CD14-positive monocyte (primary cell): ENCODE measurements at regions not wholly inside any gene's neighbourhood (a gene's known extent, or its start where the extent isn't known, plus 50 kb on each side); places are given as distances from the start of the nearest gene placed in this dataset.
A peak's percentile ranks its signal among the peaks of the same experiment; 100 is the strongest.

ENCODE experiments used
- DNase-seq, 3 donors: peaks; one replicate each; pipeline ENCODE4 v3.0.0-alpha.2; 2011 to 2022
- H2AFZ ChIP-seq: 2 replicates; pipeline ENCODE4 v1.6.0; 2012; ENCODE audit warnings: mild to moderate bottlenecking, low read depth, low read length, inconsistent platforms; ENCODE audit not compliant: insufficient read depth, poor library complexity, severe bottlenecking
- H3K27ac ChIP-seq, 2 donors: 1 replicate in 1 of 2; 2 replicates in 1 of 2; pipeline ENCODE4 v1.5.1; 2012 to 2013; ENCODE audit warnings: low read length in 2 of 2, control low read depth in 1 of 2, inconsistent platforms in 1 of 2, low read depth in 1 of 2, mild to moderate bottlenecking in 1 of 2
- H3K27me3 ChIP-seq, 2 donors: one replicate each; pipeline versions ENCODE4 v1.6.0 to v1.6.1; 2011 to 2013; ENCODE audit warnings: low read length in 2 of 2; ENCODE audit not compliant: control insufficient read depth in 2 of 2, insufficient read depth in 2 of 2
- H3K36me3 ChIP-seq, 2 donors: replicated peaks in 1 of 2; 1 replicate in 1 of 2; 2 replicates in 1 of 2; pipeline versions ENCODE4 v1.5.1 to v1.6.1; 2012 to 2013; ENCODE audit warnings: low read length in 2 of 2, control low read depth in 1 of 2, inconsistent platforms in 1 of 2, mild to moderate bottlenecking in 1 of 2; ENCODE audit not compliant: insufficient read depth in 2 of 2, control insufficient read depth in 1 of 2
- H3K4me1 ChIP-seq, 2 donors: 1 replicate in 1 of 2; 2 replicates in 1 of 2; pipeline versions ENCODE4 v1.5.1 to v1.6.1; 2012 to 2013; ENCODE audit warnings: low read length in 2 of 2, control low read depth in 1 of 2, inconsistent platforms in 1 of 2, mild to moderate bottlenecking in 1 of 2, moderate library complexity in 1 of 2; ENCODE audit not compliant: insufficient read depth in 2 of 2, control insufficient read depth in 1 of 2
- H3K4me2 ChIP-seq: replicated peaks from 2 replicates; pipeline ENCODE3; 2012; ENCODE audit warnings: low read length, moderate library complexity, mild to moderate bottlenecking; ENCODE audit not compliant: poor library complexity, severe bottlenecking; ENCODE audit errors: extremely low read depth
- H3K4me3 ChIP-seq, 3 experiments: fragments of 200-600 bp in 1 of 3; sonication (generic) in 1 of 3; replicated peaks in 1 of 3; 1 replicate in 2 of 3; 2 replicates in 1 of 3; pipeline ENCODE4 v1.5.1; 2011 to 2013; ENCODE audit warnings: low read length in 3 of 3, mild to moderate bottlenecking in 3 of 3, control low read depth in 2 of 3, low read depth in 2 of 3, inconsistent platforms in 1 of 3, moderate library complexity in 1 of 3
- H3K79me2 ChIP-seq: 2 replicates; pipeline ENCODE4 v1.6.0; 2012; ENCODE audit warnings: mild to moderate bottlenecking, control low read depth, inconsistent platforms, low read length, moderate library complexity; ENCODE audit not compliant: insufficient read depth
- H3K9ac ChIP-seq: 2 replicates; pipeline ENCODE4 v1.6.0; 2017; ENCODE audit warnings: low read length, mild to moderate bottlenecking; ENCODE audit not compliant: insufficient read depth, poor library complexity, severe bottlenecking
- H3K9me3 ChIP-seq, 2 donors: replicated peaks in 1 of 2; 1 replicate in 1 of 2; 2 replicates in 1 of 2; pipeline versions ENCODE4 v1.5.1 to v1.6.1; 2012 to 2013; ENCODE audit warnings: low read length in 2 of 2, control low read depth in 1 of 2; ENCODE audit not compliant: control insufficient read depth in 1 of 2, insufficient read depth in 1 of 2
- H4K20me1 ChIP-seq: 2 replicates; pipeline ENCODE4 v1.6.0; 2012; ENCODE audit warnings: mild to moderate bottlenecking, low read length, control low read depth, moderate library complexity; ENCODE audit not compliant: insufficient read depth
- H3K27ac Mint-ChIP-seq, 7 donors: one replicate each; pipeline ENCODE4 v1.8.0; 2020; ENCODE audit warnings: mild to moderate bottlenecking in 7 of 7, mixed read lengths in 7 of 7, moderate library complexity in 6 of 7, inconsistent platforms in 2 of 7
- H3K27me3 Mint-ChIP-seq, 3 donors: one replicate each; pipeline ENCODE4 v1.8.0; 2021 to 2022; ENCODE audit warnings: low read depth in 3 of 3, mild to moderate bottlenecking in 3 of 3, mixed read lengths in 3 of 3, moderate library complexity in 3 of 3, inconsistent platforms in 1 of 3
- H3K36me3 Mint-ChIP-seq, 2 donors: one replicate each; pipeline ENCODE4 v1.8.0; 2020; ENCODE audit warnings: mixed read lengths in 2 of 2, inconsistent platforms in 1 of 2, mild to moderate bottlenecking in 1 of 2
- H3K4me1 Mint-ChIP-seq: one replicate; pipeline ENCODE4 v1.8.0; 2020; ENCODE audit warnings: mild to moderate bottlenecking, mixed read lengths
- H3K4me3 Mint-ChIP-seq, 2 donors: one replicate each; pipeline ENCODE4 v1.8.0; 2020; ENCODE audit warnings: mild to moderate bottlenecking in 2 of 2, mixed read lengths in 2 of 2, moderate library complexity in 1 of 2
- H3K9me3 Mint-ChIP-seq, 7 donors: one replicate each; pipeline ENCODE4 v1.8.0; 2020 to 2022; ENCODE audit warnings: mixed read lengths in 7 of 7, mild to moderate bottlenecking in 6 of 7, moderate library complexity in 6 of 7, inconsistent platforms in 2 of 7
- WGBS: methylation state at CpG from one replicate; pipeline ENCODE4 v1.1.5; 2013; ENCODE audit warnings: missing lambda C conversion rate; ENCODE audit not compliant: insufficient coverage; 5-methylcytosine and 5-hydroxymethylcytosine counted together
- intact Hi-C, 2 donors: fragments of 100-400 bp; cut with micrococcal nuclease; formaldehyde crosslinking; loops; one replicate each; pipeline versions ENCODE4 v1.15.0 to v1.15.1; 2023
- TF ChIP-seq, protein P1 (sequence below): fragments of 200-600 bp; IDR thresholded peaks from one replicate; pipeline ENCODE4 v1.8.0; 2022; ENCODE audit warnings: antibody characterized with exemption, mild to moderate bottlenecking

DNA sequence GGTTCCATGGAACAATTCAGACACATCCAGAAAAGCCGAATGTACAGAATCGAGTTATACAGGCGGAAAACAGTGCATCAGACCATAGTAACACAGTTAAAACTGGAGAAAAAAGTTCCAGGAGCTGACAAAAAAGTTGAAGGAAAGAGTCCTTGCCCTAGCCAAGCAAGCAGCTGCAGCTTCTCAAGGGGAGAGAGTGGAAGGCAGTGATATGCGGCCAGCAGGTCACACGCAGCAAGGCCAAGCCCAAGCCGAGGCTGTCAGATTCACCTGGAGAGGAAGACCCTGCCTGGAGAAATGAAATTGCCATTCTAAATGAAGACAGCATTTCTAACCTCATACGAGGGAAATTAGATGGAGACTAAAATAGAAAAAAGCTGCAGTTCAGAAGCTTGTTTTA is 55.8 kb downstream of the RGS12 start:
- no peak for DNase-seq
- Histone ChIP-seq H3K79me2 (no peaks in the 10 kb centered on the region), H3K9me3 (peaks cover 0 to 9% of the 10 kb centered on the region in 2 donors), H3K27ac (no peak overlapping the region), H3K4me3 (no peak overlapping the region), H3K27me3 (no peaks in the 10 kb centered on the region), H3K4me1 (peaks cover 5% of the 10 kb centered on the region in 2 donors), H4K20me1 (no peaks in the 10 kb centered on the region), H3K36me3 (no peaks in the 10 kb centered on the region), H3K4me2 (no peak overlapping the region), H2AFZ (no peak overlapping the region), H3K9ac (no peak overlapping the region)
- H3K4me1 Mint-ChIP-seq: peaks cover 8% of the 10 kb centered on the region
- intact Hi-C loops: no loop called here
- no peaks in the 10 kb centered on the region for H3K27me3 Mint-ChIP-seq
- H3K27ac Mint-ChIP-seq: peak overlapping the region in 2 of 7 donors; percentile 1 to 37
- no peak overlapping the region for H3K4me3 Mint-ChIP-seq
- peaks cover 2 to 12% of the 10 kb centered on the region in 2 donors for H3K36me3 Mint-ChIP-seq
- peaks cover 6 to 16% (median 10%) of the 10 kb centered on the region in 7 donors for H3K9me3 Mint-ChIP-seq
- TF ChIP-seq, protein P1, sequence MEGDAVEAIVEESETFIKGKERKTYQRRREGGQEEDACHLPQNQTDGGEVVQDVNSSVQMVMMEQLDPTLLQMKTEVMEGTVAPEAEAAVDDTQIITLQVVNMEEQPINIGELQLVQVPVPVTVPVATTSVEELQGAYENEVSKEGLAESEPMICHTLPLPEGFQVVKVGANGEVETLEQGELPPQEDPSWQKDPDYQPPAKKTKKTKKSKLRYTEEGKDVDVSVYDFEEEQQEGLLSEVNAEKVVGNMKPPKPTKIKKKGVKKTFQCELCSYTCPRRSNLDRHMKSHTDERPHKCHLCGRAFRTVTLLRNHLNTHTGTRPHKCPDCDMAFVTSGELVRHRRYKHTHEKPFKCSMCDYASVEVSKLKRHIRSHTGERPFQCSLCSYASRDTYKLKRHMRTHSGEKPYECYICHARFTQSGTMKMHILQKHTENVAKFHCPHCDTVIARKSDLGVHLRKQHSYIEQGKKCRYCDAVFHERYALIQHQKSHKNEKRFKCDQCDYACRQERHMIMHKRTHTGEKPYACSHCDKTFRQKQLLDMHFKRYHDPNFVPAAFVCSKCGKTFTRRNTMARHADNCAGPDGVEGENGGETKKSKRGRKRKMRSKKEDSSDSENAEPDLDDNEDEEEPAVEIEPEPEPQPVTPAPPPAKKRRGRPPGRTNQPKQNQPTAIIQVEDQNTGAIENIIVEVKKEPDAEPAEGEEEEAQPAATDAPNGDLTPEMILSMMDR: no peak
- WGBS: 100% methylated on average over 3 of the region's 7 CpGs

DNA sequence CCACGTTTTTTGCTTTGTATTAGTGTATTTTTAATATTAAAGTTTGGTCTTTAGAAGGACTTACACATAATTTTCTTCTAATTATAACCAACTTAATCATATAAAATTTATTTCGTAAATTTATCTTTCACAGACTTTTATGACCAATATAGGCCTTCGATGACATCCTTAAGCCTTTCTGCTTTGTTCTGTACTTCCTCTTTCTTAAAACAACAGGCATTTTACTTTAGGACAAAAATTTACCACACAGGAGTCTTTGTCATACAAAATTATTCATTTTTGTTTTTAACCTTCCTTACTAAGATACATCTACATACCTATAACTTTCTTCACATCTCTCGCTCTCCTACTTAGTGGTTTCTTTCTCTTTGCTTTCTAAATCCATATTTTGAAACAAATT is 56.3 kb downstream of the RGS12 start:
- Histone ChIP-seq H3K79me2 (no peaks in the 10 kb centered on the region), H3K9ac (no peak overlapping the region), H3K4me3 (no peak overlapping the region), H3K36me3 (no peaks in the 10 kb centered on the region), H2AFZ (no peak overlapping the region), H4K20me1 (no peaks in the 10 kb centered on the region), H3K4me1 (peaks cover 5% of the 10 kb centered on the region in 2 donors), H3K27me3 (no peaks in the 10 kb centered on the region), H3K27ac (no peak overlapping the region), H3K4me2 (no peak overlapping the region), H3K9me3 (peaks cover 0 to 9% of the 10 kb centered on the region in 2 donors)
- H3K9me3 Mint-ChIP-seq: peaks cover 6 to 16% (median 10%) of the 10 kb centered on the region in 7 donors
- peaks cover 8% of the 10 kb centered on the region for H3K4me1 Mint-ChIP-seq
- TF ChIP-seq, protein P1: no peak
- no peaks in the 10 kb centered on the region for H3K27me3 Mint-ChIP-seq
- 50% methylated on average over 2 of the region's 4 CpGs for WGBS
- intact Hi-C loops: no loop called here
- H3K4me3 Mint-ChIP-seq: no peak overlapping the region
- H3K36me3 Mint-ChIP-seq: peaks cover 0 to 9% of the 10 kb centered on the region in 2 donors
- peak in 1 of 3 donors; percentile 28 for DNase-seq
- no peak overlapping the region for H3K27ac Mint-ChIP-seq
